K562 (cell line): ENCODE measurements at regions not wholly inside any gene's neighbourhood (a gene's known extent, or its start where the extent isn't known, plus 50 kb on each side); places are given as distances from the start of the nearest gene placed in this dataset.

Experiments used
- ESRRB ChIP-seq: fragments of 250-450 bp; sonication (Bioruptor Pico); IDR thresholded peaks from 2 replicates; pipeline ENCODE4 v1.5.0; 2020; ENCODE audit warnings: mild to moderate bottlenecking, moderate library complexity, borderline replicate concordance
- ETV5 ChIP-seq: sonication (generic); formaldehyde crosslinking; IDR thresholded peaks from 2 replicates; pipeline ENCODE4 v1.4.0; 2020; ENCODE audit warnings: low read depth, mild to moderate bottlenecking, missing genetic modification reagents
- MXD1 ChIP-seq: fragments of 250-450 bp; sonication (Bioruptor Pico); IDR thresholded peaks from 2 replicates; pipeline ENCODE4 v1.8.0; 2021; ENCODE audit warnings: borderline replicate concordance, mild to moderate bottlenecking, moderate library complexity; ENCODE audit not compliant: poor library complexity, severe bottlenecking
- PATZ1 ChIP-seq: fragments of 250-450 bp; sonication (Bioruptor Pico); IDR thresholded peaks from 2 replicates; pipeline ENCODE4 v1.5.0; 2020; ENCODE audit warnings: mild to moderate bottlenecking, borderline replicate concordance
- SUPT5H ChIP-seq: fragments of 450-650 bp; IDR thresholded peaks from 2 replicates; pipeline ENCODE4 v1.6.1; 2016
- ZBTB33 ChIP-seq: sonication (generic); formaldehyde crosslinking; IDR thresholded peaks from 2 replicates; pipeline ENCODE4 v1.8.1; 2023; ENCODE audit warnings: mild to moderate bottlenecking, missing genetic modification reagents
- ZFP1 ChIP-seq: fragments of 450-650 bp; formaldehyde crosslinking; IDR thresholded peaks from 2 replicates; pipeline ENCODE4 v1.4.0; 2020; ENCODE audit warnings: mild to moderate bottlenecking, mixed read lengths
- TF ChIP-seq, protein P1 (sequence below): fragments of 250-450 bp; sonication (Bioruptor Pico); IDR thresholded peaks from 2 replicates; pipeline ENCODE4 v1.4.0; 2020; ENCODE audit warnings: mild to moderate bottlenecking

DNA sequence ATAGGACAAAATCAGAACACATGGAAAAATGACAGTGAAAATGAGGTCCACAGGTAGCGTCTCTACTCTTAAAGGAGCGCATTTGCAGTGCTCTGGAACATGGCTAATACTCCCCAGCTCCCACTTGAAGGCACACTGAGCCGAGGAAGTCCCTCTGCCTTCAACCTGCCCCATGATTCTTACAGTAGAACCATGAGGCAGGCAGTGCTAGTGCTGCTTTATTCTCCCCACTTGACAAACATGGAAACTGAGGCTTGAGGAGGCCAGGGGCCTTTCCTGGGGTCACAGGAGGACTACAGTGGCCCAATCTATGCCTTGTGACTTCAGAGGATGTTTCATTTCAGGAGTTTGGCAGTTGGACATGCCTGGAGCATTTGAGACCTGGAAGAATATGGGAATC is 244.1 kb upstream of the MAF start (continued):
- TF ChIP-seq, protein P1, sequence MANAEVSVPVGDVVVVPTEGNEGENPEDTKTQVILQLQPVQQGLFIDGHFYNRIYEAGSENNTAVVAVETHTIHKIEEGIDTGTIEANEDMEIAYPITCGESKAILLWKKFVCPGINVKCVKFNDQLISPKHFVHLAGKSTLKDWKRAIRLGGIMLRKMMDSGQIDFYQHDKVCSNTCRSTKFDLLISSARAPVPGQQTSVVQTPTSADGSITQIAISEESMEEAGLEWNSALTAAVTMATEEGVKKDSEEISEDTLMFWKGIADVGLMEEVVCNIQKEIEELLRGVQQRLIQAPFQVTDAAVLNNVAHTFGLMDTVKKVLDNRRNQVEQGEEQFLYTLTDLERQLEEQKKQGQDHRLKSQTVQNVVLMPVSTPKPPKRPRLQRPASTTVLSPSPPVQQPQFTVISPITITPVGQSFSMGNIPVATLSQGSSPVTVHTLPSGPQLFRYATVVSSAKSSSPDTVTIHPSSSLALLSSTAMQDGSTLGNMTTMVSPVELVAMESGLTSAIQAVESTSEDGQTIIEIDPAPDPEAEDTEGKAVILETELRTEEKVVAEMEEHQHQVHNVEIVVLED (CRISPR knock-in tag): no peak
- no peak for TF ChIP-seq ETV5 (CRISPR knock-in tag)
- 0 out of 2 replicates have a peak, but pooled peaks have one; percentile 5 for TF ChIP-seq PATZ1 (CRISPR knock-in tag)
- no peak for TF ChIP-seq ESRRB
- no peak for TF ChIP-seq SUPT5H
- no peak for TF ChIP-seq MXD1 (CRISPR knock-in tag)
- TF ChIP-seq ZBTB33 (CRISPR knock-in tag): no peak
- TF ChIP-seq ZFP1 (CRISPR knock-in tag): no peak
